NCI-H1694 treated with DMSO at 0.1 percent for 48 hours (cell line): ENCODE measurements at regions not wholly inside any gene's neighbourhood (a gene's known extent, or its start where the extent isn't known, plus 50 kb on each side); places are given as distances from the start of the nearest gene placed in this dataset.
"Not testable (repeated sequence)": the region's sequence is repeated elsewhere in the genome, so short reads cannot be mapped to it uniquely, and the experiment has no call there.

ENCODE experiments used
- DNase-seq: peaks from one replicate; lab custom pipeline; 2025; lab: John Stamatoyannopoulos, UW

- DNase-seq, result no peak
Measured at GRCh38 chr5:97936231-97936630, 753.2 kb upstream of the RIOK2 start.

DNA sequence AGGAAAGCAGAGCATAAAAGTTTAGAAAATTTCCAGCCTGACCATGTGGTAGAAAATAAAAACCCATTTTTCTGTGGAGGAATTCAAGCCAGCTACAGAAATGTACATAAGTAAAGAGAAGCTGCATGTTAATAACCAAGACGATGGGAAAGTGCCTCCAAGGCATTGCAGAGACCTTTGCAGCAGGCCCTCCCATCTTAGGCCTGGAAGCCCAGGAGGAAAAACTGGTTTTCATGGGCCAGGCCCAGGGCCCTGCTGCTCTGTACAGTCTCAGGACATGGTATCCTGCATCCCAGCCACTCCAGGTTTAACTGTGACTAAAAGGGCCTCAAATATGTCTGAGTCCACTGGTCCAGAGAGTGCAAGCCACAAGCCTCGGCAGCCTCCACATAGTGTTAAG is 754.8 kb upstream of the RIOK2 start:
- no peak for DNase-seq

- no peak for DNase-seq
Measured at GRCh38 chr5:97943036-97943435, 760.0 kb upstream of the RIOK2 start.

GRCh38 chr5:97951139-97951538 is 768.1 kb upstream of the RIOK2 start:
- no peak for DNase-seq

- no peak for DNase-seq
Measured at GRCh38 chr5:97955450-97955849, 772.4 kb upstream of the RIOK2 start.

GRCh38 chr5:97967292-97967691 is 784.2 kb upstream of the RIOK2 start:
- no peak for DNase-seq

DNA sequence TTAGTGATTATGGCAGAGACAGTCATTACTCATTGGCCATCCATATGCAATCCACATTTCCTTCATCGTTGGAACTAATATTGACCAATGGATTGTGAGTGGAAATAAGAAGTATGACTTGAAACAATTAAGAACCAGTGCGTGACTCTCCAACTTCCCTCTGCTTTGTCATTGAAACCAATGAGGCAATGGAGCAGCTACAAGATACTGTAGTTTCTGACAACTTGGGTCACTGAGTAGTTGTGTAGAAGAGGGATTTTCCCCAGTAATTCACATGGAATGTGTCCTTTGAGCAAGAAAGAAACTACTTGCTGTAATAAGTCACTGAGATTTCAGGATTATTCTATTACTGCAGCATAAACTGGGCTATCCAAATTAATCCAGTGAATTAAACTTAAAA is 785.3 kb upstream of the RIOK2 start:
- DNase-seq, result no peak

DNA sequence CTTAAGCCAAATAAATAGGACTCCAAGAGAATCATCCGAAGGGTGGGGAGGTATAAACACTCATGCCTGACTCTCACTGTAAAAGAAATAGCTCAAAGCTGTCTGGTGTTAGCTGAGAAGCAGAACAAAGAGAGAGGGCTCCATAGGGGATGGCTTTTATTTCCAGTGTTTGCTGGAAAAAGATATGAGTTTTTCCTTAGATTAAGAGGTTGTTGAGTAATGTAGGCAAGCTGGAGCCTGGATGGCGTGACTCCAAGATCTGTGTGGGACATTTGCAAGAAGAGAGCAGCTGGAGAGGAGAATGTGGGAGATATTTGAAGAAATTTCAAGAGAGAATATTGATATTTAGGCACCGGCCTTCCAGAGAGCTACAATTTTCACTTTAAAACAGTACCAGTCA is 793.7 kb upstream of the RGMB start:
- DNase-seq, result no peak

DNA sequence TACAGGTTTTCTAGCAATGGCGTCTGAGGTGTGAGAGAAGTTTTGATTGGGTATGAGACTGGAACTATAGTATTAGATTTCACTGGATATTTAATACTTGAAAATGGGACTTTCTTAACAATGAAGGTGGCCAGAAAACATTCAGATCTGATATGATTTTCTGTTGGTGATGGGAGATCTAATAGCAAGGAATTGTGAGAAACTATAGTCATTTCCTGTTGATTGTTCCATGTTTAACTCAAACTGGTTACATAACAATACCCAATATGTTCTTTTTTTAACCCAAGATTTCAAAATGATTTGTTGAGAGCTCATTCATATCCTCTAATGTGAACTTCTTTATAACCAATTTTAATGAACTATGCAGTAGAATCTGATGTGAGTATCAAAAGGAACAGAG is 793.2 kb upstream of the RGMB start:
- no peak for DNase-seq

GRCh38 chr5:97986069-97986468 is 787.4 kb upstream of the RGMB start:
- no peak for DNase-seq

DNA sequence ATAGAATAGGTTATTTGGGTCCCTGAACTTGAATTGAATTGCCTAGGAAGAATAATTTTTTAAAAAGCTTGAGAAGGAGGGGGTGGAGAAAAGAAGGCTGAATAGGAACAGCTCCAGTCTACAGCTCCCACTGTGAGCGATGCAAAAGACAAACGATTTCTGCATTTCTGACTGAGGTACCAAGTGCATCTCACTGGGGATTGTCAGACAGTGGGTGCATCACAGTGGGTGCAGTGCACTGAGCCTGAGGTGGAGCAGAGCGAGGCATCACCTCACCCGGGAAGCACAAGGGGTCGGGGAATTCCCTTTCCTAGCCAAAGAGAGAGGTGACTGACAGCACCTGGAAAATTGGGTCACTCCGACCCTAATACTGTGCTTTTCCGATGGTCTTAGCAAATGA is 782.2 kb upstream of the RGMB start:
- DNase-seq, result no peak

- no peak for DNase-seq
Measured at GRCh38 chr5:97998941-97999340, 774.5 kb upstream of the RGMB start.

- no peak for DNase-seq
Measured at GRCh38 chr5:98004463-98004862, 769.0 kb upstream of the RGMB start.

GRCh38 chr5:98016771-98017170 is 756.7 kb upstream of the RGMB start:
- DNase-seq, result no peak

- not testable (repeated sequence) for DNase-seq
Measured at GRCh38 chr5:98030273-98030672, 743.2 kb upstream of the RGMB start.

GRCh38 chr5:98031036-98031435 is 742.4 kb upstream of the RGMB start:
- DNase-seq, result not testable (repeated sequence)

DNA sequence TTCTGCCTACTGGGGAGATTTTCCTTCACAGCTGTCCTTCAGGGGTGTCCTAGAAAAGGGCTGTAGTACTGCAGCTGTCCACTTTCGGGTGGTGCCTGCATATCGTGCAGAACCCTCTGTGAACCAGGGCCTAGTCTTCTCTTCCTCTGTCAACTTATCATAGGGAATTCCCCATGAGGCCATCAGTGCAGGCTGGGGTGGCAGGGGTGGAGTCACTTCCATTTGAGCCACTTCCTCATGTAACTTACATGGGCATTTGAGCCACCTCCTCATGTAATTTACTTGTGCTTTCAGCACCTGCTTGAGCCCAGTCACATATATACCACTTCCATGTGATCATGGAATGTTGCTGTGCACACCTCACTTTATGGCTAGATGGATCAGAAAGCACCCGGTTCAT is 742.0 kb upstream of the RGMB start:
- DNase-seq, result no peak

DNA sequence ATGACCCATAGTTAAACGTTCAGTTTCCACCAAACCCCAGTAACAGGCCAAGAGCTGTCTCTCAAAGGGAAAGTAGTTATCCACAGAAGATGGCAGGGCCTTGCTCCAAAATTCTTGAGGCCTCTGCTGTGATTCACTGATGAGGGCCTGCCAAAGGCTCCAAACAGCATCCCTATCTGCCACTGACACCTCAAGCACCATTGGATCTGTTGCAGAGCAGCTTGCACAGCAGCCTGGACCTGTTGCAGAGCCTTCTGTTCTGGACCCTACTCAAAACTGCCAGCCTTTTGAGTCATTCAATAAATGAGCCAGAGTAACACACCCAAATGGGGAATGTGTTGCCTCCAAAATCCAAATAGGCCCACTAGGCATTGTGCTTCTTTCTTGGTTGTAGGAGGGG is 741.5 kb upstream of the RGMB start:
- no peak for DNase-seq

- no peak for DNase-seq
Measured at GRCh38 chr5:98041661-98042060, 731.8 kb upstream of the RGMB start.

DNA sequence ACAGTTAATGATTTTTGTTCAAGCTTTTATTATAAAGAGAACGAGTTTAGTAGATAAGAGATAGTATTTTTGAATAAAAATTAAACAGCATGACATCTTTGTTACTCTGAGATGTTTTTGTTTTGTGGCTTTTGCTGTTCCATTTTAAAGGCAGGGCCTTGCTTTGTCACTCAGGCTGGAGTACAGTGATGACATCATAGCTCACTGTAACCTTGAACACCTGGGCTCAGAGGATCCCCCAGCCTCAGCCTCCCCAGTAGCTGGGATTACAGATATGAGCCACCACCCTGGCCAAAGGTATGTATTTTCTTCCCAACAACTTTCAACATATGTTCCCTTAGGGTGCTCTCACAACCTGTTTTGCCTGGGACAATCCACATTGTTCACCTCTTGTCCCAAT is 730.9 kb upstream of the RGMB start:
- DNase-seq, result no peak

GRCh38 chr5:98042961-98043360 is 730.5 kb upstream of the RGMB start:
- no peak for DNase-seq

- DNase-seq, result no peak
Measured at GRCh38 chr5:98050583-98050982, 722.9 kb upstream of the RGMB start.

GRCh38 chr5:98053170-98053569 is 720.3 kb upstream of the RGMB start:
- no peak for DNase-seq

GRCh38 chr5:98060148-98060547 is 713.3 kb upstream of the RGMB start:
- DNase-seq, result no peak

DNA sequence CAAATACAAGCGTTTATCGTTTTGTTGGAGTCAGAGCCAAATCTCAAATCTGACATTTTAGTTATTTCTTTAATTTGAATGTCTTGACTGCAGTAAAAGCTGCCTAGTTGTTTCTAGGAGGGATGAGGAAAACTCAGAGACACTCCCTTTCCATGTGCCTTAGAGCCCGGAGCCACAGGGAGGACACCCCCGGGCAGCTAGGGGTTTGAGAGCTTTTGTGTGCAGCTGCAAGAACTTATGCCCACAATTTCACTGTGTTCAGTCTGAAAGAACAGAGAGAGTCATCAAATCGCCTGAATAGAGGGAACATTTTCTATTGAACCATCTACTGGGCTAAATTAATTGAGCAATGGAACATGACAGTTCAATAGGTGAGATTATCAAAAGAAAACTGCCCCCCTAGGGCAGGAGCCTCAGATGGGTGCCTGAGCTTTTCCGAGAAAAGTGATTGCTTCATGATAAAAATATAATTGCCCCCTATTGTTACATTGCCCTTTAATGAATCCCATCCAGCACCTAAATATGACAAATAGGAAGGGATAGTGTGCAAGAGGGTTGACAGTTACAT is 709.3 kb upstream of the RGMB start:
- DNase-seq, result no peak
